ENCODE measurements at regions not wholly inside any gene's neighbourhood (a gene's known extent, or its start where the extent isn't known, plus 50 kb on each side); places are given as distances from the start of the nearest gene placed in this dataset.
"Not testable (repeated sequence)": the region's sequence is repeated elsewhere in the genome, so short reads cannot be mapped to it uniquely, and the experiment has no call there.

DNA sequence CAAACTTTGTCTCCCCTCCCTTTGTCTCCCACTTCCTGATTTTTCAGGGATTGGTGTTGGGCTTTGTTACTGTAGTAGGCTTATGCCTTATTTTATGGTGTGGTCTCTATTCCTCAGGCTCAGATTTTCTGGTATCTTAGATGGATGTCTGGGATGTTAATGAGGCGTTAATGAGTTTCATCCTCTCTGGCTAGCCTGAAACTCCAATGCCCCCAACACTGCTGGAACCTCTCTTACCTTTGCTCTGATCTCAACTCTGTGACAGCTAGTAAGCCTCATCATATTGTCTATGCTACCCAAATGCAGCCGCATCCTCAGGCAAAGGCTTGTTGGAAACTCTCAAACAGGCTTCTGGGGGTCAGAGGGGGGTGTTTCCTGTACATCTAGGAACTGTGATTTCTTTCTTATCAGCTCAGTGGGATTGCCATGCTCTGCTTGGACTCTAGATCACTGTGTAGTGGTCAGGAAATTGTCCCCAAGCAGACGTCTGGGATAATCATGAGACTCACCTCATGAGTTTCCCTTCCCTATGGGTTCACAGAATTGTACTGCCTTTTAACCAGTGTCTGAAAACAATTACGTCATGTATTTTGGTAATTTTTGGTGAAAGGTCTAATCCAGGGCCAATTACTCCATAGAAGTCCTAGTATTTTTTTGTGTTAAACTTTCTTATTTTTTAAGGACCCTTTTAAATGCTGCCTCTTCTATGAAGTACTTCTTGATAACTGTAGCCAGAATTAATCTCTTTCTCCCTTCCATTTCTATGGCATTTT lies 88.8 kb upstream of the TRPC7 start:
- Histone ChIP-seq H2AFZ (ENCODE audit: low read depth, low read length) (no peak overlapping the region), H4K20me1 (ENCODE audit: insufficient read depth, low read length) (no peaks in the 10 kb centered on the region), H3K79me2 (ENCODE audit: insufficient read depth, low read length) (no peaks in the 10 kb centered on the region), H3K27ac (ENCODE audit: low read length) (no peak overlapping the region), H3K4me2 (ENCODE audit: insufficient read depth, low read length) (no peak overlapping the region), H3K36me3 (ENCODE audit: insufficient read depth, low read length) (no peaks in the 10 kb centered on the region), H3K9me3 (ENCODE audit: insufficient read depth, low read length, severe bottlenecking) (no peaks in the 10 kb centered on the region), H3K27me3 (ENCODE audit: insufficient read depth, low read length, poor library complexity) (no peaks in the 10 kb centered on the region), H3K4me1 (ENCODE audit: insufficient read depth, low read length) (no peaks in the 10 kb centered on the region), H3K9ac (ENCODE audit: low read depth, low read length) (no peak overlapping the region), H3K4me3 (ENCODE audit: low read depth in 1 of 2, low read length in 2 of 2) (no peak overlapping the region)
- no peak for ATAC-seq (ENCODE audit: insufficient read depth, low read depth)
- no peak for DNase-seq
- TF ChIP-seq, protein P1, sequence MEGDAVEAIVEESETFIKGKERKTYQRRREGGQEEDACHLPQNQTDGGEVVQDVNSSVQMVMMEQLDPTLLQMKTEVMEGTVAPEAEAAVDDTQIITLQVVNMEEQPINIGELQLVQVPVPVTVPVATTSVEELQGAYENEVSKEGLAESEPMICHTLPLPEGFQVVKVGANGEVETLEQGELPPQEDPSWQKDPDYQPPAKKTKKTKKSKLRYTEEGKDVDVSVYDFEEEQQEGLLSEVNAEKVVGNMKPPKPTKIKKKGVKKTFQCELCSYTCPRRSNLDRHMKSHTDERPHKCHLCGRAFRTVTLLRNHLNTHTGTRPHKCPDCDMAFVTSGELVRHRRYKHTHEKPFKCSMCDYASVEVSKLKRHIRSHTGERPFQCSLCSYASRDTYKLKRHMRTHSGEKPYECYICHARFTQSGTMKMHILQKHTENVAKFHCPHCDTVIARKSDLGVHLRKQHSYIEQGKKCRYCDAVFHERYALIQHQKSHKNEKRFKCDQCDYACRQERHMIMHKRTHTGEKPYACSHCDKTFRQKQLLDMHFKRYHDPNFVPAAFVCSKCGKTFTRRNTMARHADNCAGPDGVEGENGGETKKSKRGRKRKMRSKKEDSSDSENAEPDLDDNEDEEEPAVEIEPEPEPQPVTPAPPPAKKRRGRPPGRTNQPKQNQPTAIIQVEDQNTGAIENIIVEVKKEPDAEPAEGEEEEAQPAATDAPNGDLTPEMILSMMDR (IDR thresholded peaks at IDR 0.05; ENCODE audit: borderline replicate concordance, extremely low read depth, low read length, poor library complexity, severe bottlenecking), result no peak
- TF ChIP-seq EZH2 (IDR thresholded peaks at IDR 0.05; ENCODE audit: borderline replicate concordance, low read depth, low read length, severe bottlenecking), result no peak

DNA sequence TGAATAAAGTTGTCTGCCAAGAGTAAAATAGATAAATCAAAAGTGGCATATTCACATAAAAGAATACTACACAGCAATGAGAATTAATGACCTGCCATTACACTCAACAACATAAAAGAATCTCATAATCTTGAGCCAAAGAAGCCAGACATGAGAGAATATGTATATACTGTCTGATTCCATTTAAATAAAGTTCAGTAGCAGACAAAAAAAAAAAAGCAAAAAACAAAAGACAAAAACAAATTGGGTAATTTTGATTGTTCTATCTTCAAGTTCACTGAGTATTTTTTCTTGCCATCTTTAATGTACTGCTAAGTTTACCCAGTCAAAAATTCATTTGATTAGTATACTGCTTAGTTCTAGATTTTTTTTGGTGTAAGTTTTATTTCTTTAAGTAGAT lies 87.9 kb upstream of the TRPC7 start:
- no peaks in the 10 kb centered on the region for H3K4me1 ChIP-seq (ENCODE audit: insufficient read depth, low read length)
- no peaks in the 10 kb centered on the region for H3K27me3 ChIP-seq (ENCODE audit: insufficient read depth, low read length, poor library complexity)
- no peak for DNase-seq
- no peaks in the 10 kb centered on the region for H3K9me3 ChIP-seq (ENCODE audit: insufficient read depth, low read length, severe bottlenecking)
- no peak overlapping the region for H3K9ac ChIP-seq (ENCODE audit: low read depth, low read length)
- no peaks in the 10 kb centered on the region for H3K79me2 ChIP-seq (ENCODE audit: insufficient read depth, low read length)
- no peak overlapping the region for H3K4me2 ChIP-seq (ENCODE audit: insufficient read depth, low read length)
- TF ChIP-seq EZH2 (IDR thresholded peaks at IDR 0.05; ENCODE audit: borderline replicate concordance, low read depth, low read length, severe bottlenecking), result no peak
- TF ChIP-seq, protein P1 (IDR thresholded peaks at IDR 0.05; ENCODE audit: borderline replicate concordance, extremely low read depth, low read length, poor library complexity, severe bottlenecking), result no peak
- no peak overlapping the region for H2AFZ ChIP-seq (ENCODE audit: low read depth, low read length)
- H3K4me3 ChIP-seq (ENCODE audit: low read depth in 1 of 2, low read length in 2 of 2), result no peak overlapping the region
- H4K20me1 ChIP-seq (ENCODE audit: insufficient read depth, low read length), result no peaks in the 10 kb centered on the region
- H3K27ac ChIP-seq (ENCODE audit: low read length), result no peak overlapping the region
- ATAC-seq (ENCODE audit: insufficient read depth, low read depth), result no peak
- no peaks in the 10 kb centered on the region for H3K36me3 ChIP-seq (ENCODE audit: insufficient read depth, low read length)

DNA sequence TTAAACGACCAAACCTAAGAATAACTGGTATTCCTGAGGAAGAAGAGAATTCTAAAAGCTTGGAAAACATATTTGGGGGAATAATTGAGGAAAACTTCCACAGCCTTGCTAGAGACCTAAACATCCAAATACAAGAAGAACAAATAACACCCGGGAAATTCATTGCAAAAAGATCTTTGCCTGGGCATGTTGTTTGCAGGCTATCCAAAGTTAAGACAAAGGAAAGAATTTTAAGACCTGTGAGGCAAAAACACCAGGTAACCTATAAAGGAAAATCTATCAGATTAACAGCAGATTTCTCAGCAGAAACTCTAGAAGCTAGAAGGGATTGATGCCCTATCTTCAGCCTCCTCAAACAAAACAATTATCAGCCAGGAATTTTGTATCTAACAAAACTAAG lies 82.2 kb upstream of the TRPC7 start:
- H3K4me2 ChIP-seq (ENCODE audit: insufficient read depth, low read length); H3K36me3 ChIP-seq (ENCODE audit: insufficient read depth, low read length); H3K4me1 ChIP-seq (ENCODE audit: insufficient read depth, low read length); ATAC-seq (ENCODE audit: insufficient read depth, low read depth); H4K20me1 ChIP-seq (ENCODE audit: insufficient read depth, low read length); H3K9me3 ChIP-seq (ENCODE audit: insufficient read depth, low read length, severe bottlenecking); H3K27me3 ChIP-seq (ENCODE audit: insufficient read depth, low read length, poor library complexity); H2AFZ ChIP-seq (ENCODE audit: low read depth, low read length); H3K4me3 ChIP-seq (ENCODE audit: low read depth in 1 of 2, low read length in 2 of 2); H3K9ac ChIP-seq (ENCODE audit: low read depth, low read length); DNase-seq; H3K79me2 ChIP-seq (ENCODE audit: insufficient read depth, low read length); H3K27ac ChIP-seq (ENCODE audit: low read length): not testable (repeated sequence)

DNA sequence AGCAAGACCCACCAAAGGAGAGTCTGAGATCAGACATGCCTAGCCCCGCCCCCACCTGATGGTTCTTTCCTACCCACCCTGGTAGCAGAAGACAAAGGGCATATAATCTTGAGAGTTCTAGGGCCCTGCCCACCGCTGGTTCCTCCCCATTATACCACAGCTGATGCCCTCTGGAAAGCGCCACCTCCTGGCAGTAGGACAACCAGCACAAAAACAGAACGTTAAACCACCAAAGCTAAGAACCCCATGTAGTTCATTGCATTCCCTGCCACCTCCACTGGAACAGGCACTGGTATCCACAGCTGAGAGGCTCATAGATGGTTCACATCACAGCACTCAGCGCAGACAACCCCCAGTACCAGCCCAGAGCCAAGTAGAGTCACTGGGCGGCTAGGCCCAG lies 81.2 kb upstream of the TRPC7 start:
- Histone ChIP-seq H3K79me2 (ENCODE audit: insufficient read depth, low read length) (no peaks in the 10 kb centered on the region), H3K4me1 (ENCODE audit: insufficient read depth, low read length) (no peaks in the 10 kb centered on the region), H4K20me1 (ENCODE audit: insufficient read depth, low read length) (no peaks in the 10 kb centered on the region), H3K27ac (ENCODE audit: low read length) (no peak overlapping the region), H3K4me3 (ENCODE audit: low read depth in 1 of 2, low read length in 2 of 2) (no peak overlapping the region), H2AFZ (ENCODE audit: low read depth, low read length) (no peak overlapping the region), H3K4me2 (ENCODE audit: insufficient read depth, low read length) (no peak overlapping the region), H3K27me3 (ENCODE audit: insufficient read depth, low read length, poor library complexity) (no peaks in the 10 kb centered on the region), H3K9ac (ENCODE audit: low read depth, low read length) (no peak overlapping the region), H3K9me3 (ENCODE audit: insufficient read depth, low read length, severe bottlenecking) (peaks cover 3% of the 10 kb centered on the region), H3K36me3 (ENCODE audit: insufficient read depth, low read length) (no peaks in the 10 kb centered on the region)
- TF ChIP-seq, protein P1 (IDR thresholded peaks at IDR 0.05; ENCODE audit: borderline replicate concordance, extremely low read depth, low read length, poor library complexity, severe bottlenecking), result peak; percentile 25
- TF ChIP-seq EZH2 (IDR thresholded peaks at IDR 0.05; ENCODE audit: borderline replicate concordance, low read depth, low read length, severe bottlenecking), result no peak
- ATAC-seq (ENCODE audit: insufficient read depth, low read depth) (no peak), DNase-seq (no peak)

DNA sequence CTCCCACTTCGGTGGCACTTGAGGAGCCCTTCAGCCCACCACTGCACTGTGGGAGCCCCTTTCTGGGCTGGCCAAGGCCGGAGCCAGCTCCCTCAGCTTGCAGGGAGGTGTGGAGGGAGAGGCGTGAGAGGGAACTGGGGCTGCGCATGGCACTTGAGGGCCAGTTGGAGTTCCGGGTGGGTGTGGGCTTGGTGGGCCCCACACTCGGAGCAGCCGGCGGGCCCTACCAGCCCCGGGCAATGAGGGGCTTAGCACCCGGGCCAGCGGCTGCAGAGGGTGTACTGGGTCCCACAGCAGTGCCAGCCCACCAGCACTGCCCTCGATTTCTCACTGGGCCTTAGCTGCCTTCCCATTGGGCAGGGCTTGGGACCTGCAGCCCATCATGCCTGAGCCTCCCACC lies 78.8 kb upstream of the TRPC7 start:
- H3K27ac ChIP-seq (ENCODE audit: low read length); H3K79me2 ChIP-seq (ENCODE audit: insufficient read depth, low read length); H3K9ac ChIP-seq (ENCODE audit: low read depth, low read length); H3K4me1 ChIP-seq (ENCODE audit: insufficient read depth, low read length); H3K36me3 ChIP-seq (ENCODE audit: insufficient read depth, low read length); H3K27me3 ChIP-seq (ENCODE audit: insufficient read depth, low read length, poor library complexity); H4K20me1 ChIP-seq (ENCODE audit: insufficient read depth, low read length); H3K4me3 ChIP-seq (ENCODE audit: low read depth in 1 of 2, low read length in 2 of 2); H2AFZ ChIP-seq (ENCODE audit: low read depth, low read length); H3K9me3 ChIP-seq (ENCODE audit: insufficient read depth, low read length, severe bottlenecking); H3K4me2 ChIP-seq (ENCODE audit: insufficient read depth, low read length); DNase-seq; ATAC-seq (ENCODE audit: insufficient read depth, low read depth): not testable (repeated sequence)

All from DND-41 (cell line).